ENCODE measurements at regions not wholly inside any gene's neighbourhood (a gene's known extent, or its start where the extent isn't known, plus 50 kb on each side); places are given as distances from the start of the nearest gene placed in this dataset.

DNA sequence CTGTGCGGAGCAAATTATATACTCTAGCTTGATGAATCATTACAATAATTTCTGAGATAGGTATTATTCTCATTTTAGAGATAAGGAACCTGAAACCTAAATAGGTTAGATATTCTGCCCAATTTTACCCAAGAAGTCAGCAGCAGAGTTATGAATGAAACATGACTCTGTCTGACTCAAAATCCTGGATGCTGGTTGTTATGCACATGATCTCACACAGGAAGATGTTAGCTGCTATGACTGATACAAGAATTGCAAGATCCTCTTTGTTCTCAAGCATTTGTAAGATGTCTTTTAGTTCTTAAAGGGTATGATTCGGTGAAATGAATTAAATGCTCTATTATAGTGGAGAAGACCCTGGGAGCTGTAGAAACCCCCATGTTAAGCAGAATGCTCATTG, 447.8 kb downstream of the KIF2B start:
- TF ChIP-seq, protein P1, sequence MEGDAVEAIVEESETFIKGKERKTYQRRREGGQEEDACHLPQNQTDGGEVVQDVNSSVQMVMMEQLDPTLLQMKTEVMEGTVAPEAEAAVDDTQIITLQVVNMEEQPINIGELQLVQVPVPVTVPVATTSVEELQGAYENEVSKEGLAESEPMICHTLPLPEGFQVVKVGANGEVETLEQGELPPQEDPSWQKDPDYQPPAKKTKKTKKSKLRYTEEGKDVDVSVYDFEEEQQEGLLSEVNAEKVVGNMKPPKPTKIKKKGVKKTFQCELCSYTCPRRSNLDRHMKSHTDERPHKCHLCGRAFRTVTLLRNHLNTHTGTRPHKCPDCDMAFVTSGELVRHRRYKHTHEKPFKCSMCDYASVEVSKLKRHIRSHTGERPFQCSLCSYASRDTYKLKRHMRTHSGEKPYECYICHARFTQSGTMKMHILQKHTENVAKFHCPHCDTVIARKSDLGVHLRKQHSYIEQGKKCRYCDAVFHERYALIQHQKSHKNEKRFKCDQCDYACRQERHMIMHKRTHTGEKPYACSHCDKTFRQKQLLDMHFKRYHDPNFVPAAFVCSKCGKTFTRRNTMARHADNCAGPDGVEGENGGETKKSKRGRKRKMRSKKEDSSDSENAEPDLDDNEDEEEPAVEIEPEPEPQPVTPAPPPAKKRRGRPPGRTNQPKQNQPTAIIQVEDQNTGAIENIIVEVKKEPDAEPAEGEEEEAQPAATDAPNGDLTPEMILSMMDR (optimal IDR thresholded peaks at IDR 0.05 in 1 of 3, IDR thresholded peaks at IDR 0.05 in 1 of 3, conservative IDR thresholded peaks at IDR 0.05 in 1 of 3; ENCODE audit: extremely low read depth in 1 of 3, insufficient read depth in 2 of 3, low read length in 3 of 3), result no peak
- no peak for TF ChIP-seq EZH2 (IDR thresholded peaks at IDR 0.05; ENCODE audit: low read length)
